ENCODE measurements at regions not wholly inside any gene's neighbourhood (a gene's known extent, or its start where the extent isn't known, plus 50 kb on each side); places are given as distances from the start of the nearest gene placed in this dataset.

DNA sequence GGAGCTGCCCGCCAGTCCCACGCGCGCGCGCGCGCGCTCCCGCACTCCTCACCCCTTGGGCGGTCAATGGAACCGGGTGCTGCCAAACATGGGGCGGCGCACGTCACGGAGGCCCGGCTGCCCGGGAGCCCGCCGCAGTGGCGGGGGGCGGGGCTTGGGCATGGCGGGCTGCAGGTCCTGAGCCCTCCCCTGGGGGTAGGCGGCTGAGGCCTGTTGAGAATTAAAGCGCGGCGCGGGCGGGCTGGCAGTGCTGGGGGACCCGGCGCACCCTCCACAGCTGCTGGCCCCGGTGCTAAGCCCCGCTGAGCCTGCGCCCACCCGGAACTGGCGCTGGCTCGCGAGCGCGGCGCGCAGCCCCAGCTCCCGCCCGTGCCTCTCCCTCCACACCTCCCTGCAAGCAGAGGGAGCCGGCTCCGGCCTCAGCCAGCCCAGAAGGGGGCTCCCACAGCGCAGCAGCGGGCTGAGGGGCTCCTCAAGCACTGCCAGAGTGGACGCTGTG is 634.2 kb downstream of the ANKRD7 start:
- TF ChIP-seq, protein P1, sequence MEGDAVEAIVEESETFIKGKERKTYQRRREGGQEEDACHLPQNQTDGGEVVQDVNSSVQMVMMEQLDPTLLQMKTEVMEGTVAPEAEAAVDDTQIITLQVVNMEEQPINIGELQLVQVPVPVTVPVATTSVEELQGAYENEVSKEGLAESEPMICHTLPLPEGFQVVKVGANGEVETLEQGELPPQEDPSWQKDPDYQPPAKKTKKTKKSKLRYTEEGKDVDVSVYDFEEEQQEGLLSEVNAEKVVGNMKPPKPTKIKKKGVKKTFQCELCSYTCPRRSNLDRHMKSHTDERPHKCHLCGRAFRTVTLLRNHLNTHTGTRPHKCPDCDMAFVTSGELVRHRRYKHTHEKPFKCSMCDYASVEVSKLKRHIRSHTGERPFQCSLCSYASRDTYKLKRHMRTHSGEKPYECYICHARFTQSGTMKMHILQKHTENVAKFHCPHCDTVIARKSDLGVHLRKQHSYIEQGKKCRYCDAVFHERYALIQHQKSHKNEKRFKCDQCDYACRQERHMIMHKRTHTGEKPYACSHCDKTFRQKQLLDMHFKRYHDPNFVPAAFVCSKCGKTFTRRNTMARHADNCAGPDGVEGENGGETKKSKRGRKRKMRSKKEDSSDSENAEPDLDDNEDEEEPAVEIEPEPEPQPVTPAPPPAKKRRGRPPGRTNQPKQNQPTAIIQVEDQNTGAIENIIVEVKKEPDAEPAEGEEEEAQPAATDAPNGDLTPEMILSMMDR (IDR thresholded peaks at IDR 0.05): no peak
- TF ChIP-seq POLR2A (IDR thresholded peaks at IDR 0.05) (no peak), POLR2AphosphoS5 (IDR thresholded peaks at IDR 0.05; ENCODE audit: insufficient read depth in 1 of 2, low read depth in 1 of 2) (no peak)

Data from vagina (tissue), 2 donors.